ENCODE measurements at regions not wholly inside any gene's neighbourhood (a gene's known extent, or its start where the extent isn't known, plus 50 kb on each side); places are given as distances from the start of the nearest gene placed in this dataset.

GRCh38 chr3:69567023-69567709, 172.1 kb upstream of the MITF start:
- DNase-seq = no peak

- no peak for DNase-seq
These were observed 173.0 kb upstream of the MITF start for GRCh38 chr3:69566275-69566674.

GRCh38 chr3:69565316-69565715, 173.9 kb upstream of the MITF start:
- no peak for DNase-seq

- no peak for DNase-seq
These were observed 175.3 kb upstream of the MITF start for GRCh38 chr3:69563981-69564380.

- DNase-seq = no peak
These were observed 176.1 kb upstream of the MITF start for GRCh38 chr3:69563151-69563550.

- DNase-seq = no peak
These were observed 176.1 kb upstream of the FRMD4B start for GRCh38 chr3:69562020-69562419.

GRCh38 chr3:69560818-69561217, 174.9 kb upstream of the FRMD4B start:
- DNase-seq = no peak

- no peak for DNase-seq
These were observed 174.2 kb upstream of the FRMD4B start for GRCh38 chr3:69560116-69560515.

- DNase-seq = peak; percentile 61
These were observed 173.0 kb upstream of the FRMD4B start for GRCh38 chr3:69558912-69559311.

GRCh38 chr3:69554576-69554975, 168.7 kb upstream of the FRMD4B start:
- no peak for DNase-seq

GRCh38 chr3:69553888-69554287, 168.0 kb upstream of the FRMD4B start:
- no peak for DNase-seq

GRCh38 chr3:69547461-69547880, 161.6 kb upstream of the FRMD4B start:
- DNase-seq = no peak

- no peak for DNase-seq
These were observed 157.0 kb upstream of the FRMD4B start for GRCh38 chr3:69542805-69543429.

- DNase-seq = no peak
These were observed 156.4 kb upstream of the FRMD4B start for GRCh38 chr3:69542089-69542804.

GRCh38 chr3:69541711-69542088, 155.8 kb upstream of the FRMD4B start:
- DNase-seq = no peak

- DNase-seq = no peak
These were observed 155.1 kb upstream of the FRMD4B start for GRCh38 chr3:69540706-69541581.

- DNase-seq = no peak
These were observed 153.2 kb upstream of the FRMD4B start for GRCh38 chr3:69539134-69539533.

- no peak for DNase-seq
These were observed 152.4 kb upstream of the FRMD4B start for GRCh38 chr3:69538281-69538680.

- no peak for DNase-seq
These were observed 150.6 kb upstream of the FRMD4B start for GRCh38 chr3:69536306-69537020.

GRCh38 chr3:69535613-69536012, 149.7 kb upstream of the FRMD4B start:
- DNase-seq = no peak

GRCh38 chr3:69532547-69533224, 146.8 kb upstream of the FRMD4B start:
- DNase-seq = no peak

Data from NCI-H2029 (cell line).